Esophagus muscularis mucosa (tissue), 4 donors: ENCODE measurements at regions not wholly inside any gene's neighbourhood (a gene's known extent, or its start where the extent isn't known, plus 50 kb on each side); places are given as distances from the start of the nearest gene placed in this dataset.

ENCODE experiments used
- DNase-seq: peaks from one replicate; pipeline ENCODE4 v3.0.0-alpha.2; 2017; ENCODE audit errors: extremely low spot score
- H3K27ac ChIP-seq, 4 donors: fragments of 200-600 bp; sonication (generic); replicated peaks in 1 of 4; 1 replicate in 3 of 4; 2 replicates in 1 of 4; pipeline ENCODE4 v1.5.1; 2016 to 2019; ENCODE audit warnings: mild to moderate bottlenecking in 1 of 4
- H3K27me3 ChIP-seq, 4 donors: fragments of 200-600 bp; sonication (generic); one replicate each; pipeline versions ENCODE4 v1.5.1 to v1.6.0; 2016 to 2019
- H3K36me3 ChIP-seq, 4 donors: fragments of 200-600 bp; sonication (generic); one replicate each; pipeline ENCODE4 v1.5.1; 2016 to 2019
- H3K4me1 ChIP-seq, 4 donors: fragments of 200-600 bp; sonication (generic); one replicate each; pipeline ENCODE4 v1.5.1; 2016 to 2019
- H3K4me3 ChIP-seq, 4 donors: fragments of 200-600 bp; sonication (generic); 1 replicate in 2 of 4; 2 replicates in 2 of 4; pipeline ENCODE4 v1.5.1; 2016 to 2019; ENCODE audit warnings: mild to moderate bottlenecking in 4 of 4, moderate library complexity in 1 of 4
- H3K9me3 ChIP-seq, 4 donors: fragments of 200-600 bp; sonication (generic); 1 replicate in 3 of 4; 2 replicates in 1 of 4; pipeline ENCODE4 v1.5.1; 2016 to 2019
- EP300 ChIP-seq: sonication (generic); formaldehyde crosslinking; IDR thresholded peaks from one replicate; pipeline ENCODE4 v1.6.1; 2017; ENCODE audit warnings: antibody characterized with exemption
- POLR2A ChIP-seq: fragments of 450-650 bp; IDR thresholded peaks from one replicate; pipeline ENCODE4 v1.6.1; 2017; ENCODE audit warnings: antibody characterized with exemption, moderate library complexity, mild to moderate bottlenecking, low read depth
- POLR2AphosphoS5 ChIP-seq, 2 donors: sonication (generic); formaldehyde crosslinking; IDR thresholded peaks; one replicate each; pipeline ENCODE4 v1.6.1; 2017; ENCODE audit warnings: antibody characterized with exemption in 2 of 2
- WGBS: methylation state at CpG from one replicate; pipeline ENCODE4 v1.1.5; 2018; 5-methylcytosine and 5-hydroxymethylcytosine counted together
- intact Hi-C: fragments of 100-400 bp; cut with DNase I; formaldehyde crosslinking; loops from one replicate; pipeline ENCODE4 v1.15.1; 2023
- TF ChIP-seq, protein P1 (sequence below), 3 experiments: fragments of 200-600 bp in 2 of 3; fragments of 450-650 bp in 1 of 3; sonication (generic) in 2 of 3; IDR thresholded peaks; one replicate each; pipeline ENCODE4 v1.5.1; 2017 to 2019; ENCODE audit warnings: antibody characterized with exemption in 3 of 3, mild to moderate bottlenecking in 2 of 3, moderate library complexity in 1 of 3

DNA sequence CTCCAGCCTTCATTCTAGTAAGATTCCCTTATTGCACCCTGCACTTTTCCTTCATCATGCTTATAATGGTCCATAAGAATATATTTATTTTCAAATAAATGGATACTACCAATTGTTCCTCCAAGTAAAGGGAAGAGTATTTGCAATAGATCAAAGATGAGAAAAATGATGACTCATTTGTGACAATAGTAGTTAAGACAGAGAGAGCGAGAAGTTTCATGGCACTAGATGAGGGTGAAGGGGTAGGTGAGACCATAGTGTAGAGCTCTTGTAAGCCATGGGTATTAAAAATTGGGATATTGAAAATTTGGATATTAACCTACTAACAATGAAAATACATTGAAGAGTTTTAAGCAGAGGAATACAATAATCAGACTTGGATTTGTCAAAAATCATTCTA, 404.6 kb downstream of the EFNA5 start:
- Histone ChIP-seq H3K4me3 (no peak overlapping the region), H3K27me3 (no peaks in the 10 kb centered on the region), H3K9me3 (no peaks in the 10 kb centered on the region), H3K4me1 (no peaks in the 10 kb centered on the region), H3K36me3 (no peaks in the 10 kb centered on the region), H3K27ac (no peak overlapping the region)
- TF ChIP-seq EP300 (no peak), POLR2A (no peak), POLR2AphosphoS5 (IDR thresholded peaks at IDR 0.05) (no peak)
- TF ChIP-seq, protein P1, sequence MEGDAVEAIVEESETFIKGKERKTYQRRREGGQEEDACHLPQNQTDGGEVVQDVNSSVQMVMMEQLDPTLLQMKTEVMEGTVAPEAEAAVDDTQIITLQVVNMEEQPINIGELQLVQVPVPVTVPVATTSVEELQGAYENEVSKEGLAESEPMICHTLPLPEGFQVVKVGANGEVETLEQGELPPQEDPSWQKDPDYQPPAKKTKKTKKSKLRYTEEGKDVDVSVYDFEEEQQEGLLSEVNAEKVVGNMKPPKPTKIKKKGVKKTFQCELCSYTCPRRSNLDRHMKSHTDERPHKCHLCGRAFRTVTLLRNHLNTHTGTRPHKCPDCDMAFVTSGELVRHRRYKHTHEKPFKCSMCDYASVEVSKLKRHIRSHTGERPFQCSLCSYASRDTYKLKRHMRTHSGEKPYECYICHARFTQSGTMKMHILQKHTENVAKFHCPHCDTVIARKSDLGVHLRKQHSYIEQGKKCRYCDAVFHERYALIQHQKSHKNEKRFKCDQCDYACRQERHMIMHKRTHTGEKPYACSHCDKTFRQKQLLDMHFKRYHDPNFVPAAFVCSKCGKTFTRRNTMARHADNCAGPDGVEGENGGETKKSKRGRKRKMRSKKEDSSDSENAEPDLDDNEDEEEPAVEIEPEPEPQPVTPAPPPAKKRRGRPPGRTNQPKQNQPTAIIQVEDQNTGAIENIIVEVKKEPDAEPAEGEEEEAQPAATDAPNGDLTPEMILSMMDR (IDR thresholded peaks at IDR 0.05), result no peak
- 100% methylated on average over 1 of the region's 1 CpG for WGBS
- DNase-seq, result no peak
- intact Hi-C loops, result no loop called here

- Histone ChIP-seq H3K36me3 (no peaks in the 10 kb centered on the region), H3K27me3 (no peaks in the 10 kb centered on the region), H3K4me1 (no peaks in the 10 kb centered on the region), H3K9me3 (no peaks in the 10 kb centered on the region), H3K4me3 (no peak overlapping the region), H3K27ac (no peak overlapping the region)
- no peak for DNase-seq
- intact Hi-C loops, result no loop called here
- TF ChIP-seq EP300 (no peak), POLR2AphosphoS5 (IDR thresholded peaks at IDR 0.05) (no peak), POLR2A (no peak)
- TF ChIP-seq, protein P1 (IDR thresholded peaks at IDR 0.05), result no peak
- 79% methylated on average over 2 of the region's 2 CpGs for WGBS
Observed at GRCh38 chr5:107265193-107265592, 405.5 kb downstream of the EFNA5 start.

GRCh38 chr5:107263387-107264018, 407.2 kb downstream of the EFNA5 start:
- H3K27me3 ChIP-seq, result no peaks in the 10 kb centered on the region
- H3K27ac ChIP-seq, result no peak overlapping the region
- 53% methylated on average over 5 of the region's 5 CpGs for WGBS
- no peaks in the 10 kb centered on the region for H3K4me1 ChIP-seq
- no peak overlapping the region for H3K4me3 ChIP-seq
- intact Hi-C loops, result no loop called here
- no peak for DNase-seq
- no peaks in the 10 kb centered on the region for H3K36me3 ChIP-seq
- TF ChIP-seq POLR2AphosphoS5 (IDR thresholded peaks at IDR 0.05) (no peak), POLR2A (no peak), EP300 (no peak)
- TF ChIP-seq, protein P1 (IDR thresholded peaks at IDR 0.05), result no peak
- H3K9me3 ChIP-seq, result no peaks in the 10 kb centered on the region

- TF ChIP-seq EP300 (no peak), POLR2A (no peak), POLR2AphosphoS5 (IDR thresholded peaks at IDR 0.05) (no peak)
- TF ChIP-seq, protein P1 (IDR thresholded peaks at IDR 0.05), result no peak
- 87% methylated on average over 2 of the region's 2 CpGs for WGBS
- Histone ChIP-seq H3K4me3 (no peak overlapping the region), H3K36me3 (no peaks in the 10 kb centered on the region), H3K27ac (no peak overlapping the region), H3K27me3 (no peaks in the 10 kb centered on the region), H3K9me3 (no peaks in the 10 kb centered on the region), H3K4me1 (peaks cover 0 to 14% (median 7%) of the 10 kb centered on the region in 4 donors)
- intact Hi-C loops, result no loop called here
- no peak for DNase-seq
Observed at GRCh38 chr5:107257885-107258520, 412.7 kb downstream of the EFNA5 start.
